ENCODE measurements at regions not wholly inside any gene's neighbourhood (a gene's known extent, or its start where the extent isn't known, plus 50 kb on each side); places are given as distances from the start of the nearest gene placed in this dataset.

DNA sequence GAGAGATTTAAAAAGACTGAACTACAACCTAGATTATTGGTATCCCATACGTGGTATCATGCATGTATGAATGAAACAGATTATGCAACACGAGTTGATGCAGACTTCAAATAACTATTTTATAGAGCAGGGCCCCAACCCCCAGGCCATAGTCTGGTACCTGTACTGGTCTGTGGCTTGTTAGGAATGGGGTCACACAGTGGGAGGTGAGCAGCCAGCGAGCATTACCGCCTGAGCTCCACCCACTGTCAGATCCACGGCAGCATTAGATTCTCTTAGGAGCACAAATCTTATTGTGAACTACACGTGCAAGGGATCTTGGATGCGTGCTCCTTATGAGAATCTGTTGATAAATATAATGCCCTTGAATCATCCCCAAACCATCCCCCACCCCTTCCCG lies 320.2 kb downstream of the TBC1D4 start:
- DNase-seq: no peak
- TF ChIP-seq POLR2A (IDR thresholded peaks at IDR 0.05; ENCODE audit: low read length): no peak
- TF ChIP-seq GATA1 (IDR thresholded peaks at IDR 0.05; ENCODE audit: low read depth, low read length): no peak

- DNase-seq: no peak
These were observed 321.0 kb downstream of the TBC1D4 start for GRCh38 chr13:75160984-75161383.

GRCh38 chr13:75154331-75154730 lies 327.6 kb downstream of the TBC1D4 start:
- no peak for DNase-seq
- no peak for TF ChIP-seq POLR2A (IDR thresholded peaks at IDR 0.05; ENCODE audit: low read length)
- no peak for TF ChIP-seq GATA1 (IDR thresholded peaks at IDR 0.05; ENCODE audit: low read depth, low read length)

More at GRCh38 chr13:75160984-75161383, 321.0 kb downstream of the TBC1D4 start:
- no peak for TF ChIP-seq GATA1 (IDR thresholded peaks at IDR 0.05; ENCODE audit: low read depth, low read length)
- no peak for TF ChIP-seq POLR2A (IDR thresholded peaks at IDR 0.05; ENCODE audit: low read length)

DNA sequence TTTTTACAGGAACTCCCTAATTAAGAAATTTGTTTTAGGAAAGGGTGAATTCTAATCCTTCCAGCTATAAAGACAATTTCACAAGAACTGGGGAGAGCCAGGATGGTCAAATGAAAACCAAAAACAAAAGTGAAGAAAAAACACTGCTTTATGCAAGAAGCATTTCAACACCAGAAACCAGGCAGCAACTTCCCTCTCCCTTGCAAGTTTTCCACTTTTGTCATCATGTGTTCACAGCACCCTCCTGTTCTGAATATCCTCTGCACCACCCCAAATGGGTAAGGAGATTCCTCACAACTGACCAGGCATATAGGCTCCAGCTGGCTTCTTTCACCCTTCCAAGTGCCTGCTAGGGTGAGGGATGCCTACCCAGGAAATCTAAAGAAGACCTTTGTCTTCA lies 328.1 kb downstream of the TBC1D4 start:
- no peak for TF ChIP-seq GATA1 (IDR thresholded peaks at IDR 0.05; ENCODE audit: low read depth, low read length)
- TF ChIP-seq POLR2A (IDR thresholded peaks at IDR 0.05; ENCODE audit: low read length): no peak
- no peak for DNase-seq

DNA sequence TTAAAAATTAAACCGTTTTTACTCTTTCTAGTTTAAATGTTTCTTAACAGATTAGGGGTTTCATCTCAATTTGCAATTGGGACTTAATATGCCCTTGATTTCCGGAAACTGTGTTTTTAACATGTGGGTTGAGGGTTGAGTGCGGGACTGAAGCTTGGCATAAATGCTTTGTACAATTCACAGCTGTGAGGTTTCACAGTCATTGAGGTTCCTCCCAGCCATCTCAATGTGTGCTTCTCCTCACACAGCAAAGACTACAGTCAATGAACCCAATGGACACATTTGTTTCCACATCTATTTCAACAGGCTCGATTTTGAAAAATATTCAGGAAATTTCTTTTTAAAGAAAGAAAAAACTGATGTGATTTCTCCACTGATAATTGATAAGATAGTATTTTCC lies 328.6 kb downstream of the TBC1D4 start:
- TF ChIP-seq POLR2A (IDR thresholded peaks at IDR 0.05; ENCODE audit: low read length) (no peak), GATA1 (IDR thresholded peaks at IDR 0.05; ENCODE audit: low read depth, low read length) (no peak)
- no peak for DNase-seq

GRCh38 chr13:75151081-75151643 lies 330.8 kb downstream of the TBC1D4 start:
- TF ChIP-seq GATA1 (IDR thresholded peaks at IDR 0.05; ENCODE audit: low read depth, low read length): no peak
- DNase-seq: no peak

DNA sequence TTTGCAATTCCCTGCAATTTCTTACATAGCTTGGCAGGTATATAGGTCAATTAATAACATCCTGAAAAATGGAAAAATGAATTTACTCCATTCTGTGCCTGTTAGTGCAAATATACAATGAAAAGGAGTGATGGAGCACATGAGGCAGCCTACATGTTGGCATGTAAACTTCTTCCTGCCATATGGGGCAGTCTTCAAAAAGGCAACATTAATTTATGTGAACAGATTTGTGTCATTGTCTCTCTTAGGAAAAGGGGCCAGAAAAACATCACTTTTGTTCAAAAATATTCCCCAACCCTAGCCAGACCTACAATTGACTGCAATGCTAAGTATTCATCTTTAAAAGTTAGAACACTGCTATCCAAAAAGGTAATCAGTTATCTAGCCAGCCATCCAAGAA lies 332.2 kb downstream of the TBC1D4 start:
- no peak for DNase-seq
- no peak for TF ChIP-seq GATA1 (IDR thresholded peaks at IDR 0.05; ENCODE audit: low read depth, low read length)
- no peak for TF ChIP-seq POLR2A (IDR thresholded peaks at IDR 0.05; ENCODE audit: low read length)

DNA sequence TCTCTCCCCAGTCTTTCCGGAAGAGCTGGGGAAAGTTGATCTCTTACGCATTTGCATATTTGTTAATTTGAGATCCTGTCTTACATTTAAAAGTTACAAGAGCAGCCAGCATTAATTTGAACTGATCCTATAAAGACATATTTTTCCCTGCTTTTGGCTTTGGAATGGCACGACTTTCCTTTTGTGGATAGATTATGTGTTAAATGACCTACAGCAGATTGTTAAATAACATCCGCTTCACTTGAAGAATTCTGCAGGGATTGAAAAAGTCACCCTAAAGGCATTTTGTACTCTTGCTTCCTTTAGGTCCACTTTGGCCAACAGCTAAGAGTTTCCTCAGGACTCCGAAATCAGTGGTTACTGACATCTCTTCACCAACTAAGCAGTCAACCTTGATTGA lies 334.0 kb downstream of the TBC1D4 start:
- DNase-seq: no peak
- TF ChIP-seq POLR2A (IDR thresholded peaks at IDR 0.05; ENCODE audit: low read length) (no peak), GATA1 (IDR thresholded peaks at IDR 0.05; ENCODE audit: low read depth, low read length) (no peak)

GRCh38 chr13:75146436-75146835 lies 335.5 kb downstream of the TBC1D4 start:
- TF ChIP-seq POLR2A (IDR thresholded peaks at IDR 0.05; ENCODE audit: low read length) (no peak), GATA1 (IDR thresholded peaks at IDR 0.05; ENCODE audit: low read depth, low read length) (no peak)
- DNase-seq: no peak

GRCh38 chr13:75145927-75146326 lies 336.0 kb downstream of the TBC1D4 start:
- no peak for DNase-seq
- TF ChIP-seq POLR2A (IDR thresholded peaks at IDR 0.05; ENCODE audit: low read length) (no peak), GATA1 (IDR thresholded peaks at IDR 0.05; ENCODE audit: low read depth, low read length) (no peak)

DNA sequence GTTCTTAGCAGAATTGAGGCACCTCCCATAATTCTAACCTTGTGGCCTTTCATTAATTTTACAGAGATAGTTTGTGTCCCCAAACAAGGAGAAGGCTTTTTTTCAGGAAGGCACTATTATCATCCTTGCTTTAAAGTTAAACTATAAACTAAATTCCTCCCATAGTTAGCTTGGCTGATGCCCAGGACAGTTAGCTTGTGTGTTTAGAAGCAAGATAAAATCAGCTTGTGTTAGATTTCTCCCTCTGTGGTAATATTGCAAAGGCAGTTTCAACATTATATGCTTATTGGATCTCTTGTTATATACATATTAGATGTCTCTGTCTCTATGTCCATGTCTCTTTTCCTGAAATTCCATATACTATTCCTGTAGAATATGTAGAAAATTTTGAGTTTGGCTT lies 342.7 kb downstream of the TBC1D4 start:
- DNase-seq: no peak
- no peak for TF ChIP-seq GATA1 (IDR thresholded peaks at IDR 0.05; ENCODE audit: low read depth, low read length)
- no peak for TF ChIP-seq POLR2A (IDR thresholded peaks at IDR 0.05; ENCODE audit: low read length)

DNA sequence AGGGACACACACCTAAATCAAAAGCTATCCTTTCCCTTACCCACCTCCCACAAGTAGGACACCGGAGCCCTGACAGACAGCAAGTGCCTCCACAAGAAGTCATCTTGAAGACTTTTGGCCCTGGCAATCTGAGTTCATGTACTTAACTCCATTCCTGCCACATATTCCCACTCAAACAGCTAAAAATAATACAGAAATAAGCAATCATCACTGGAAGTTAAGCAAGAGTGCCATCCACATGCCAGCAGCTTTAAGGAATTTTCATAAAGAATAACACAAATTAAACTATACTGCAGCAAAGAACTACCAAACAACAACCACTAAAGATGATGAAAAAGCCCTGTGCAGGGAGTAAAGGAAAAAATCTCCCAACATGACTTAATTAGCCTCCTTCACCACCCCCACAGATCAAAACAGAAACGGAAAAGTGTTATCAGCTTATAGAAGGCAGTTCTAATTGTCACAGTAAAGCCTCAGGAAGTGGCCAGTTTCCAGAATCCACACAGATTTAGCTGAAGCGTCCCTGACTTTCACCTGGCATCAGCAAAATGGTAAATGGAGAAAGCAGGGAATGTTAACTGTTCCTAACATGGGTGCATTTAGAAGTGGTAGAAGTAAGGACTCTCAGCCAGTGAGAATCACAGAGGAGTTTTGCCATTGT lies 343.9 kb downstream of the TBC1D4 start:
- no peak for TF ChIP-seq POLR2A (IDR thresholded peaks at IDR 0.05; ENCODE audit: low read length)
- TF ChIP-seq GATA1 (IDR thresholded peaks at IDR 0.05; ENCODE audit: low read depth, low read length): no peak
- DNase-seq: no peak

DNA sequence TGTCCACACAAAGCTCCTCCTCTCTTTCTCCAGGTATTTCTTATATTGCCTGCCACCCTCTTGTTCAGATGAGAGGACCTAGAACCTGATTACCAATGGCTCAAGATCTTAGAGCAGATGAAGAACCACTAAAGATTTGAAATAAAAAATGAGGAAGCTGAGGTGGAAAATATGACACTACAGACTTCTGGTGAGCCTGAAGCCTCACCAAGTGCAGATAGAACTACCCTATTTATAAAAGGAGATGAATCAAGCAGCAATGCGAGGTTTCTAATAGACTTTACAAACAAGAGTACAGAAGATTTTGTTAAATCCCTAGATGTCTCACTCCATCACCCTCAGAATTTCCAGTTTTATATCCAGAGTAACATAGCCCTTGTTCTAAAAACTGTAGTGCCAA lies 345.8 kb downstream of the TBC1D4 start:
- DNase-seq: no peak
- TF ChIP-seq GATA1 (IDR thresholded peaks at IDR 0.05; ENCODE audit: low read depth, low read length): no peak
- no peak for TF ChIP-seq POLR2A (IDR thresholded peaks at IDR 0.05; ENCODE audit: low read length)

- no peak for TF ChIP-seq POLR2A (IDR thresholded peaks at IDR 0.05; ENCODE audit: low read length)
- no peak for TF ChIP-seq GATA1 (IDR thresholded peaks at IDR 0.05; ENCODE audit: low read depth, low read length)
- DNase-seq: no peak
These were observed 346.6 kb downstream of the TBC1D4 start for GRCh38 chr13:75135325-75135825.

Measured in erythroblast (primary cell).